Osteoblast (primary cell): ENCODE measurements at regions not wholly inside any gene's neighbourhood (a gene's known extent, or its start where the extent isn't known, plus 50 kb on each side); places are given as distances from the start of the nearest gene placed in this dataset.

ENCODE experiments used
- DNase-seq: peaks from one replicate; pipeline ENCODE4 v3.0.0; 2011; ENCODE audit warnings: low spot score, mixed read lengths; ENCODE audit not compliant: insufficient read length; ENCODE audit errors: missing footprints
- H2AFZ ChIP-seq: 2 replicates; pipeline ENCODE4 v1.6.0; 2011; ENCODE audit warnings: mild to moderate bottlenecking, low read length
- H3K27ac ChIP-seq: 2 replicates; pipeline ENCODE4 v1.5.1; 2011; ENCODE audit warnings: mild to moderate bottlenecking, low read depth, low read length, moderate library complexity
- H3K27me3 ChIP-seq: 2 replicates; pipeline ENCODE4 v1.6.0; 2012; ENCODE audit warnings: mild to moderate bottlenecking, control low read depth, inconsistent platforms, low read length, moderate library complexity; ENCODE audit not compliant: insufficient read depth
- H3K36me3 ChIP-seq: 2 replicates; pipeline ENCODE4 v1.5.1; 2011; ENCODE audit warnings: mild to moderate bottlenecking, low read length, control low read depth, moderate library complexity; ENCODE audit not compliant: insufficient read depth
- H3K4me1 ChIP-seq: 2 replicates; pipeline ENCODE4 v1.5.1; 2011; ENCODE audit warnings: mild to moderate bottlenecking, low read length, control low read depth, moderate library complexity; ENCODE audit not compliant: insufficient read depth
- H3K4me2 ChIP-seq: 2 replicates; pipeline ENCODE4 v1.6.0; 2011; ENCODE audit warnings: mild to moderate bottlenecking, low read length; ENCODE audit not compliant: insufficient read depth
- H3K4me3 ChIP-seq: fragments of 200-600 bp; sonication (generic); 3 replicates; pipeline ENCODE4 v1.5.1; 2012; ENCODE audit warnings: mild to moderate bottlenecking, low read length, inconsistent platforms; ENCODE audit not compliant: insufficient read depth
- H3K79me2 ChIP-seq: 2 replicates; pipeline ENCODE4 v1.6.0; 2012; ENCODE audit warnings: mild to moderate bottlenecking, low read length, control low read depth, inconsistent platforms; ENCODE audit not compliant: insufficient read depth
- H3K9me3 ChIP-seq: 2 replicates; pipeline ENCODE4 v1.5.1; 2011; ENCODE audit warnings: low read depth, low read length, control low read depth
- H4K20me1 ChIP-seq: 2 replicates; pipeline ENCODE4 v1.6.0; 2012; ENCODE audit warnings: mild to moderate bottlenecking, low read length, control low read depth; ENCODE audit not compliant: insufficient read depth
- TF ChIP-seq, protein P1 (sequence below): IDR thresholded peaks from 2 replicates; pipeline ENCODE4 v1.5.1; 2011; ENCODE audit warnings: mild to moderate bottlenecking, low read depth, low read length, moderate library complexity; ENCODE audit errors: extremely low read depth

DNA sequence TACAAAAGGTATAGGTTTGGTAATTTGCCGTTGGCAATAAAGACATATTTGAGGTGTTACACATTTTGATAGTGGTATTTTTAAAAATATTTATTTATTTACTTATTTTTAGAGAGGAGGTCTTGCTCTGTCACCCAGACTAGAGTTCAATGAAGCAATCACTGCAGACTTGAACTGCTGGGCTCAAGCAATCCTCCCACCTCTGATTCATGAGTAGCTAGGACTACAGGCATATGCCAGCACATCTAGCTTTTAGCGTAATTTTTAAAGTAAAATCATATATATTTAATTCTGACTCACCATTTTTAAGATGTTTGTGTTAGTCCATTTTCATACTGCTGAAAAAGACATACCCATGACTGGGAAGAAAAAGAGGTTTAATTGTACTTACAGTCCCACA lies 1974.3 kb downstream of the EFNA5 start:
- H3K4me1 ChIP-seq, result no peaks in the 10 kb centered on the region
- no peak overlapping the region for H2AFZ ChIP-seq
- H3K27ac ChIP-seq, result no peak overlapping the region
- H3K4me3 ChIP-seq, result no peak overlapping the region
- H4K20me1 ChIP-seq, result no peaks in the 10 kb centered on the region
- no peaks in the 10 kb centered on the region for H3K9me3 ChIP-seq
- no peak overlapping the region for H3K4me2 ChIP-seq
- H3K36me3 ChIP-seq, result no peaks in the 10 kb centered on the region
- DNase-seq, result no peak
- H3K27me3 ChIP-seq, result no peaks in the 10 kb centered on the region
- TF ChIP-seq, protein P1, sequence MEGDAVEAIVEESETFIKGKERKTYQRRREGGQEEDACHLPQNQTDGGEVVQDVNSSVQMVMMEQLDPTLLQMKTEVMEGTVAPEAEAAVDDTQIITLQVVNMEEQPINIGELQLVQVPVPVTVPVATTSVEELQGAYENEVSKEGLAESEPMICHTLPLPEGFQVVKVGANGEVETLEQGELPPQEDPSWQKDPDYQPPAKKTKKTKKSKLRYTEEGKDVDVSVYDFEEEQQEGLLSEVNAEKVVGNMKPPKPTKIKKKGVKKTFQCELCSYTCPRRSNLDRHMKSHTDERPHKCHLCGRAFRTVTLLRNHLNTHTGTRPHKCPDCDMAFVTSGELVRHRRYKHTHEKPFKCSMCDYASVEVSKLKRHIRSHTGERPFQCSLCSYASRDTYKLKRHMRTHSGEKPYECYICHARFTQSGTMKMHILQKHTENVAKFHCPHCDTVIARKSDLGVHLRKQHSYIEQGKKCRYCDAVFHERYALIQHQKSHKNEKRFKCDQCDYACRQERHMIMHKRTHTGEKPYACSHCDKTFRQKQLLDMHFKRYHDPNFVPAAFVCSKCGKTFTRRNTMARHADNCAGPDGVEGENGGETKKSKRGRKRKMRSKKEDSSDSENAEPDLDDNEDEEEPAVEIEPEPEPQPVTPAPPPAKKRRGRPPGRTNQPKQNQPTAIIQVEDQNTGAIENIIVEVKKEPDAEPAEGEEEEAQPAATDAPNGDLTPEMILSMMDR, result no peak
- no peaks in the 10 kb centered on the region for H3K79me2 ChIP-seq

- H3K9me3 ChIP-seq, result no peaks in the 10 kb centered on the region
- H3K4me3 ChIP-seq, result no peak overlapping the region
- TF ChIP-seq, protein P1, result no peak
- no peaks in the 10 kb centered on the region for H3K36me3 ChIP-seq
- no peak overlapping the region for H2AFZ ChIP-seq
- H3K4me1 ChIP-seq, result no peaks in the 10 kb centered on the region
- no peak overlapping the region for H3K27ac ChIP-seq
- no peak for DNase-seq
- H4K20me1 ChIP-seq, result no peaks in the 10 kb centered on the region
- no peak overlapping the region for H3K4me2 ChIP-seq
- H3K79me2 ChIP-seq, result no peaks in the 10 kb centered on the region
- H3K27me3 ChIP-seq, result no peaks in the 10 kb centered on the region
Observed at GRCh38 chr5:105695941-105696340, 1974.8 kb downstream of the EFNA5 start.

GRCh38 chr5:105689596-105689995 lies 1981.1 kb downstream of the EFNA5 start:
- Histone ChIP-seq H3K27me3 (no peaks in the 10 kb centered on the region), H3K4me2 (no peak overlapping the region), H3K27ac (no peak overlapping the region), H3K4me1 (no peaks in the 10 kb centered on the region), H3K79me2 (no peaks in the 10 kb centered on the region), H2AFZ (no peak overlapping the region), H3K9me3 (no peaks in the 10 kb centered on the region), H3K36me3 (no peaks in the 10 kb centered on the region), H4K20me1 (no peaks in the 10 kb centered on the region), H3K4me3 (no peak overlapping the region)
- TF ChIP-seq, protein P1, result no peak
- no peak for DNase-seq

- Histone ChIP-seq H3K79me2 (no peaks in the 10 kb centered on the region), H2AFZ (no peak overlapping the region), H3K9me3 (no peaks in the 10 kb centered on the region), H3K27me3 (no peaks in the 10 kb centered on the region), H3K4me3 (no peak overlapping the region), H3K27ac (no peak overlapping the region), H4K20me1 (no peaks in the 10 kb centered on the region), H3K4me1 (no peaks in the 10 kb centered on the region), H3K4me2 (no peak overlapping the region), H3K36me3 (no peaks in the 10 kb centered on the region)
- TF ChIP-seq, protein P1, result no peak
- DNase-seq, result no peak
Observed at GRCh38 chr5:105688227-105688792, 1982.4 kb downstream of the EFNA5 start.
